ENCODE measurements at regions not wholly inside any gene's neighbourhood (a gene's known extent, or its start where the extent isn't known, plus 50 kb on each side); places are given as distances from the start of the nearest gene placed in this dataset.

DNA sequence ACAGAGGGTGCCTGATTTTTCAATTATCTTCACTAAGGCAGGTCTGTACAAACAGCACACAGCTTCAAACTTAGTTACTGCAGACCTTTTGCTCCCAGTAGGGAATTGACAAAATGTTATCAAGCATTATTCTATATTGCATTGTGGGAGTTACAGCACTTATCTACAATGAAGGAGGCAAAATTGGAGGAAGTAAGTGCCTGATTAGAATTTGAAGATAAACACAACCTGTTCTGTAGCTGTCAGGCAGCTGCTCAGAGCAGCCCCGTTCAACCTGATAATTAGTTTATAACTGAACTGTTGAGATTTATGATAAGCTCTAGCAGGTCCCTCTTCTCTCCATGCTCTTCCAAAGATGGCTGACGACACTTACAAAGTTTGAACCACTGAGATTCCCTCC is 364.4 kb upstream of the CYRIA start (continued):
- TF ChIP-seq, protein P1, sequence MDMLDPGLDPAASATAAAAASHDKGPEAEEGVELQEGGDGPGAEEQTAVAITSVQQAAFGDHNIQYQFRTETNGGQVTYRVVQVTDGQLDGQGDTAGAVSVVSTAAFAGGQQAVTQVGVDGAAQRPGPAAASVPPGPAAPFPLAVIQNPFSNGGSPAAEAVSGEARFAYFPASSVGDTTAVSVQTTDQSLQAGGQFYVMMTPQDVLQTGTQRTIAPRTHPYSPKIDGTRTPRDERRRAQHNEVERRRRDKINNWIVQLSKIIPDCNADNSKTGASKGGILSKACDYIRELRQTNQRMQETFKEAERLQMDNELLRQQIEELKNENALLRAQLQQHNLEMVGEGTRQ (IDR thresholded peaks at IDR 0.05; ENCODE audit: borderline replicate concordance, low read depth, low read length), result no peak
- TF ChIP-seq MXI1 (IDR thresholded peaks at IDR 0.05; ENCODE audit: low read depth, low read length) (peak; percentile 50; the same call in 1 of the 2 replicates), EZH2phosphoT487 (IDR thresholded peaks at IDR 0.05; ENCODE audit: borderline replicate concordance, low read depth) (no peak), MEF2A (IDR thresholded peaks at IDR 0.05; ENCODE audit: borderline replicate concordance, low read depth) (no peak), ELF1 (IDR thresholded peaks at IDR 0.05) (no peak), POLR2AphosphoS5 (IDR thresholded peaks at IDR 0.05; ENCODE audit: low read depth, low read length) (peak; percentile 42; the same call in 1 of the 2 replicates), RXRA (IDR thresholded peaks at IDR 0.05; ENCODE audit: borderline replicate concordance, low read depth) (no peak), RFX5 (IDR thresholded peaks at IDR 0.05; ENCODE audit: low read length) (peak; percentile 19; the same call in 1 of the 2 replicates), GABPA (IDR thresholded peaks at IDR 0.05; ENCODE audit: low read depth) (no peak), FOXM1 (IDR thresholded peaks at IDR 0.05; ENCODE audit: low read depth) (no peak), JUND (IDR thresholded peaks at IDR 0.05) (no peak), TCF12 (IDR thresholded peaks at IDR 0.05) (peak; percentile 65), EP300 (IDR thresholded peaks at IDR 0.05; ENCODE audit: borderline replicate concordance in 1 of 2, low read depth in 1 of 2, low read length in 1 of 2) (peak in 1 of 2 experiments; percentile 100; a peak in 2 of 4 replicates), GATA2 (CRISPR knock-in tag; IDR thresholded peaks at IDR 0.05) (peak; percentile 100), YY1 (IDR thresholded peaks at IDR 0.05; ENCODE audit: low read depth) (no peak), TAF1 (IDR thresholded peaks at IDR 0.05; ENCODE audit: borderline replicate concordance, low read depth, low read length) (no peak), IRF3 (IDR thresholded peaks at IDR 0.05; ENCODE audit: low read depth, low read length) (no peak), NFIC (IDR thresholded peaks at IDR 0.05; ENCODE audit: borderline replicate concordance) (no peak)
- TF ChIP-seq, protein P2, sequence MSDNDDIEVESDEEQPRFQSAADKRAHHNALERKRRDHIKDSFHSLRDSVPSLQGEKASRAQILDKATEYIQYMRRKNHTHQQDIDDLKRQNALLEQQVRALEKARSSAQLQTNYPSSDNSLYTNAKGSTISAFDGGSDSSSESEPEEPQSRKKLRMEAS (IDR thresholded peaks at IDR 0.05; ENCODE audit: low read depth), result no peak
- TF ChIP-seq, protein P3, sequence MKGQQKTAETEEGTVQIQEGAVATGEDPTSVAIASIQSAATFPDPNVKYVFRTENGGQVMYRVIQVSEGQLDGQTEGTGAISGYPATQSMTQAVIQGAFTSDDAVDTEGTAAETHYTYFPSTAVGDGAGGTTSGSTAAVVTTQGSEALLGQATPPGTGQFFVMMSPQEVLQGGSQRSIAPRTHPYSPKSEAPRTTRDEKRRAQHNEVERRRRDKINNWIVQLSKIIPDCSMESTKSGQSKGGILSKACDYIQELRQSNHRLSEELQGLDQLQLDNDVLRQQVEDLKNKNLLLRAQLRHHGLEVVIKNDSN (IDR thresholded peaks at IDR 0.05; ENCODE audit: borderline replicate concordance, low read depth), result no peak
- TF ChIP-seq, protein P4, sequence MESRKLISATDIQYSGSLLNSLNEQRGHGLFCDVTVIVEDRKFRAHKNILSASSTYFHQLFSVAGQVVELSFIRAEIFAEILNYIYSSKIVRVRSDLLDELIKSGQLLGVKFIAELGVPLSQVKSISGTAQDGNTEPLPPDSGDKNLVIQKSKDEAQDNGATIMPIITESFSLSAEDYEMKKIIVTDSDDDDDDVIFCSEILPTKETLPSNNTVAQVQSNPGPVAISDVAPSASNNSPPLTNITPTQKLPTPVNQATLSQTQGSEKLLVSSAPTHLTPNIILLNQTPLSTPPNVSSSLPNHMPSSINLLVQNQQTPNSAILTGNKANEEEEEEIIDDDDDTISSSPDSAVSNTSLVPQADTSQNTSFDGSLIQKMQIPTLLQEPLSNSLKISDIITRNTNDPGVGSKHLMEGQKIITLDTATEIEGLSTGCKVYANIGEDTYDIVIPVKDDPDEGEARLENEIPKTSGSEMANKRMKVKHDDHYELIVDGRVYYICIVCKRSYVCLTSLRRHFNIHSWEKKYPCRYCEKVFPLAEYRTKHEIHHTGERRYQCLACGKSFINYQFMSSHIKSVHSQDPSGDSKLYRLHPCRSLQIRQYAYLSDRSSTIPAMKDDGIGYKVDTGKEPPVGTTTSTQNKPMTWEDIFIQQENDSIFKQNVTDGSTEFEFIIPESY (IDR thresholded peaks at IDR 0.05; ENCODE audit: borderline replicate concordance, low read depth), result no peak
